Tibial artery (tissue), 4 donors: ENCODE measurements at regions not wholly inside any gene's neighbourhood (a gene's known extent, or its start where the extent isn't known, plus 50 kb on each side); places are given as distances from the start of the nearest gene placed in this dataset.

Experiments used
- DNase-seq, 2 donors: peaks; one replicate each; pipeline ENCODE4 v3.0.0-alpha.2; 2019
- H3K27ac ChIP-seq, 2 donors: fragments of 200-600 bp; sonication (generic) in 1 of 2; 1 replicate in 1 of 2; 2 replicates in 1 of 2; pipeline ENCODE4 v1.5.1; 2018 to 2019; ENCODE audit warnings: mild to moderate bottlenecking in 1 of 2
- H3K27me3 ChIP-seq, 2 donors: fragments of 200-600 bp; sonication (generic) in 1 of 2; one replicate each; pipeline versions ENCODE4 v1.5.1 to v1.6.0; 2016 to 2019
- H3K36me3 ChIP-seq, 3 donors: fragments of 200-600 bp; sonication (generic) in 2 of 3; one replicate each; pipeline ENCODE4 v1.5.1; 2016 to 2019; ENCODE audit warnings: mild to moderate bottlenecking in 2 of 3
- H3K4me1 ChIP-seq, 4 donors: fragments of 200-600 bp; sonication (generic) in 2 of 4; 1 replicate in 3 of 4; 2 replicates in 1 of 4; pipeline ENCODE4 v1.5.1; 2016 to 2019
- H3K4me3 ChIP-seq, 2 donors: fragments of 200-600 bp; sonication (generic) in 1 of 2; 1 replicate in 1 of 2; 2 replicates in 1 of 2; pipeline ENCODE4 v1.5.1; 2018 to 2019; ENCODE audit warnings: mild to moderate bottlenecking in 2 of 2
- H3K9me3 ChIP-seq, 3 donors: fragments of 200-600 bp; sonication (generic) in 1 of 3; one replicate each; pipeline ENCODE4 v1.5.1; 2016 to 2019
- intact Hi-C: fragments of 100-400 bp; cut with DNase I; formaldehyde crosslinking; loops from one replicate; pipeline ENCODE4 v1.15.0; 2023; ENCODE audit warnings: low total_unique reads
- TF ChIP-seq, protein P1 (sequence below), 2 experiments: fragments of 200-600 bp in 1 of 2; fragments of 450-650 bp in 1 of 2; IDR thresholded peaks; one replicate each; pipeline ENCODE4 v1.5.1; 2017 to 2019; ENCODE audit warnings: antibody characterized with exemption in 2 of 2, mild to moderate bottlenecking in 1 of 2, moderate library complexity in 1 of 2

DNA sequence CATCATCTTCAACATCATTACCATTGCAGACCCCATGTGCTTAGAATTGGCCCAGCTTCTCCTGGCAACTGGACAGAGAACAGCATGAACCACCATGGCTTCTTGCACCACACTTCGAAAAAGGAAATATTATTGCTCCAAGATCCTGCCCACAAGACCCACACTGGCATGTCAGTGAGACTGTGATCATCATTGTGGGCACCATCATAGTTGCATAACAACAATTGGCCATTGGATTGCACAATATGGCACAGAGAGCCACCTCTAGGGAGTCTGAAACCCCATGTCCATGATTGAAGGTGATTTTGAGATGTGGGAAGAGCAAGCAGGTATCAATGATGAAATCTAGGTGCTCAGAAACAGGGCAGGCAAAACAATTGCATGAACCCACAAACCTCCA lies 918.9 kb downstream of the GRID1 start:
- no peak for DNase-seq
- no peak overlapping the region for H3K4me3 ChIP-seq
- intact Hi-C loops = no loop called here
- H3K27ac ChIP-seq = no peak overlapping the region
- no peaks in the 10 kb centered on the region for H3K36me3 ChIP-seq
- no peaks in the 10 kb centered on the region for H3K4me1 ChIP-seq
- TF ChIP-seq, protein P1, sequence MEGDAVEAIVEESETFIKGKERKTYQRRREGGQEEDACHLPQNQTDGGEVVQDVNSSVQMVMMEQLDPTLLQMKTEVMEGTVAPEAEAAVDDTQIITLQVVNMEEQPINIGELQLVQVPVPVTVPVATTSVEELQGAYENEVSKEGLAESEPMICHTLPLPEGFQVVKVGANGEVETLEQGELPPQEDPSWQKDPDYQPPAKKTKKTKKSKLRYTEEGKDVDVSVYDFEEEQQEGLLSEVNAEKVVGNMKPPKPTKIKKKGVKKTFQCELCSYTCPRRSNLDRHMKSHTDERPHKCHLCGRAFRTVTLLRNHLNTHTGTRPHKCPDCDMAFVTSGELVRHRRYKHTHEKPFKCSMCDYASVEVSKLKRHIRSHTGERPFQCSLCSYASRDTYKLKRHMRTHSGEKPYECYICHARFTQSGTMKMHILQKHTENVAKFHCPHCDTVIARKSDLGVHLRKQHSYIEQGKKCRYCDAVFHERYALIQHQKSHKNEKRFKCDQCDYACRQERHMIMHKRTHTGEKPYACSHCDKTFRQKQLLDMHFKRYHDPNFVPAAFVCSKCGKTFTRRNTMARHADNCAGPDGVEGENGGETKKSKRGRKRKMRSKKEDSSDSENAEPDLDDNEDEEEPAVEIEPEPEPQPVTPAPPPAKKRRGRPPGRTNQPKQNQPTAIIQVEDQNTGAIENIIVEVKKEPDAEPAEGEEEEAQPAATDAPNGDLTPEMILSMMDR (IDR thresholded peaks at IDR 0.05) = no peak
- no peaks in the 10 kb centered on the region for H3K27me3 ChIP-seq
- no peaks in the 10 kb centered on the region for H3K9me3 ChIP-seq

DNA sequence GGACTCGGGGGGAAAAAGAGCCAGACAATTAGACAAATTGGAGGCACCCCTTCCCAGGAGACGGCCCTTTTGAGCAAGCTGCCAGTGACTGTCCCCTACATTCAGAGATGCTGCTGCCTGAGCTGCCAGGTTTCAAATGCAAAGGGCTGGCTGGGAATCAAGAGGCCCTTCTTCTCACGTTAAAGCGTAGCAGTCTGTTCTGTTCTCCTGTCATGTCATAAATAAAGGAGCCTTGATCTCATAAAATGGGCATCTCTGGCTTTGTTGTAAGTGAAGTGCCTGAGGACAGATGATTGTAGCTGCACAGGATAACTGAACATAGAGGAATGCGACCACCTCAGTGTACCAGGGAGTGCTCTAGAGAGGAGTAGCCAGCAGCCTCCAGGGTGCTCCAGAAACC lies 917.9 kb downstream of the GRID1 start:
- TF ChIP-seq, protein P1 (IDR thresholded peaks at IDR 0.05) = no peak
- Histone ChIP-seq H3K27me3 (no peaks in the 10 kb centered on the region), H3K36me3 (no peaks in the 10 kb centered on the region), H3K4me1 (no peaks in the 10 kb centered on the region), H3K9me3 (no peaks in the 10 kb centered on the region), H3K4me3 (no peak overlapping the region), H3K27ac (no peak overlapping the region)
- no peak for DNase-seq
- intact Hi-C loops = no loop called here

DNA sequence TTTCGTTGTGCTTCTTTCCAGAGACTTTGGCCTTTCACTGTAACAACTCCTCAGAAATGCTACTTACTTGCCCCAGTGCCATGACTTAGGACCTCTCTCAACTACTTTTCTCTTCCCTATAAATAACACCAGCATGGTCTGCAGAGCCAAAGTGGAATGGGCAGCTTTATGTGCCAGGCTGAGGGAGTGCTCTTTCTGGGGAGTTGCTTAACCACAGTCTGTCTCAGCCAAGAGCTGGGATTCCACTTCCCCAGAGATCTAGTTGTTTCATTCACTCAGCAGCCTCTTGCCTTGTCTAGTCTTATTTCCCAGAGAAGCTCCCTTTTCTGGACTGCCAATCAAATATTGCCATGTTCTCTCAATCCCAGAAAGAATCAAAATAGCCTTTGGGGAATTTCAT lies 912.2 kb downstream of the GRID1 start:
- TF ChIP-seq, protein P1 (IDR thresholded peaks at IDR 0.05) = no peak
- Histone ChIP-seq H3K4me3 (no peak overlapping the region), H3K4me1 (no peaks in the 10 kb centered on the region), H3K27me3 (no peaks in the 10 kb centered on the region), H3K27ac (no peak overlapping the region), H3K9me3 (no peaks in the 10 kb centered on the region), H3K36me3 (no peaks in the 10 kb centered on the region)
- intact Hi-C loops = no loop called here
- no peak for DNase-seq

DNA sequence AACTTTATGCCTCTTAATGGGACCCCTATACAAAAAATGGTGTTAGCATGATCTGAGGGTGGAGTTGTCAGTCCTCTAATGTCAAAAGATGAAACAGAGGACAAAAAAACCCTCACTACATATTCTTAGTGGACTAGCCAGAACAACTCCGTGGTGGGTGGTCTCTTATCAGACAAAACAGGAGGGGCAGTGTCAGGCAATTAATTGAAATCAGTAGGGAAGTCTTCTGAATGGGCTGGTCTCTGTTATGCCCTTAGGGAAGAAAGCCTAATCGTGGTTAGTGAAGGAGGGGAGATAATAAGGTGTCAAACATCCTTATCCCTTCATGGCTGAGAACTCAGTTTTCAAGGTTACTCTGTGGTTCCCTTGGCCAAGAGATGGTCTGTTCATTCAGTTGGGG lies 909.4 kb downstream of the GRID1 start:
- Histone ChIP-seq H3K27ac (no peak overlapping the region), H3K36me3 (no peaks in the 10 kb centered on the region), H3K27me3 (no peaks in the 10 kb centered on the region), H3K4me3 (no peak overlapping the region), H3K9me3 (no peaks in the 10 kb centered on the region), H3K4me1 (no peaks in the 10 kb centered on the region)
- DNase-seq = no peak
- TF ChIP-seq, protein P1 (IDR thresholded peaks at IDR 0.05) = no peak
- intact Hi-C loops = no loop called here

DNA sequence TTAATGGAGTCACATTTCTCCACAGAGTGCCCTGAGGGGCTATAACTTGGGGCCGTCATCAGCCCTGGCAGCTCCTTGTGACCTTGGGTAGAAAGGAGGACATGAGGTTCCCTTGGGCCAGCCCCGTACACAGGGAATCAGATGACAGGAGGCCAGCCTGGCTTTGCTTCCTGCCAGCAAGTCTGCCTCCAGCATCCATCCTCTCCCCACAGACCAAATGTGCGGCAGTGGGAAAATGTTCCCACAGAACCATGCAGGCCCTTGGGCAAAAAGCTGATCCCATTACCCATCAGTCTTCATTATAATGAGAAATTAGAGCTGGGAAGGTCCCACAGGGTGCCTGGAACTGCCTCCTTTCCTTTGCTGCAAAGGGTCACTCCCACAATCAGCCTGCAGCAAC lies 908.3 kb downstream of the GRID1 start:
- no peak for DNase-seq
- Histone ChIP-seq H3K9me3 (no peaks in the 10 kb centered on the region), H3K4me3 (no peak overlapping the region), H3K27ac (no peak overlapping the region), H3K36me3 (no peaks in the 10 kb centered on the region), H3K27me3 (no peaks in the 10 kb centered on the region), H3K4me1 (no peaks in the 10 kb centered on the region)
- intact Hi-C loops = no loop called here
- TF ChIP-seq, protein P1 (IDR thresholded peaks at IDR 0.05) = no peak

DNA sequence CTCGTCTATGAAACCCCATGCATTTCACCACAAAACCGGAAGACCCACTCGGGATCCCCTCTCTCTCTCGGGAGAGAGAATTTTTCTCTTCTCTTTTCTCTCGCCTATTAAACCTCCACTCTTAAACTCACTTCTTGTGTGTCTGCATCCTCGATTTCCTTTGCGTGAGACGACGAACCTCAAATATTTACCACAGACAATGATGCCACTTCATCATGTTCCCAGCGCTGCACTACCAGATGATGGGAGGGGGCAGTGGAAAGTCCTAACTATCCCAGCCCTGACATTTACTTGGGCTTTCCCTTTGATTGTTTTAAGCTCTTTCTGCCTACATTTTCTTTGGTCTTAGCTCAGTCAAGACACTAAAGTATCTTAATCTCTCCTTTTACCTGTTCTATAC lies 906.7 kb downstream of the GRID1 start:
- no peak overlapping the region for H3K4me3 ChIP-seq
- intact Hi-C loops = no loop called here
- H3K27me3 ChIP-seq = no peaks in the 10 kb centered on the region
- no peaks in the 10 kb centered on the region for H3K9me3 ChIP-seq
- no peak for DNase-seq
- H3K36me3 ChIP-seq = no peaks in the 10 kb centered on the region
- no peak overlapping the region for H3K27ac ChIP-seq
- TF ChIP-seq, protein P1 (IDR thresholded peaks at IDR 0.05) = no peak
- no peaks in the 10 kb centered on the region for H3K4me1 ChIP-seq
